ENCODE measurements at regions not wholly inside any gene's neighbourhood (a gene's known extent, or its start where the extent isn't known, plus 50 kb on each side); places are given as distances from the start of the nearest gene placed in this dataset.
A peak's percentile ranks its signal among the peaks of the same experiment; 100 is the strongest.
"Not testable (repeated sequence)": the region's sequence is repeated elsewhere in the genome, so short reads cannot be mapped to it uniquely, and the experiment has no call there.

- H3K4me3 Mint-ChIP-seq; H3K9ac ChIP-seq (ENCODE audit: extremely low read depth, low read length, poor library complexity, severe bottlenecking); H3K9me3 ChIP-seq (ENCODE audit: control insufficient read depth, low read length); H3K4me1 Mint-ChIP-seq; H3K27ac ChIP-seq (ENCODE audit: low read depth, low read length); H3K36me3 ChIP-seq (ENCODE audit: control insufficient read depth, insufficient read depth, low read length); H3K27me3 Mint-ChIP-seq (ENCODE audit: insufficient read depth); H3K36me3 Mint-ChIP-seq (ENCODE audit: low read depth); H3K4me1 ChIP-seq (ENCODE audit: control insufficient read depth, insufficient read depth, low read length); H3K27me3 ChIP-seq (ENCODE audit: control insufficient read depth, insufficient read depth, low read length, poor library complexity, severe bottlenecking); H3K27ac Mint-ChIP-seq; H3K9me3 Mint-ChIP-seq; H3K4me3 ChIP-seq (ENCODE audit: low read length): not testable (repeated sequence)
- 96% methylated on average over 7 of the region's 9 CpGs; no CpG with 5 or more reads in 1 of the 2 experiments for WGBS, 2 experiments (ENCODE audit: insufficient coverage in 1 of 2, insufficient read length in 1 of 2)
- peak; percentile 22 for DNase-seq
Observed at GRCh38 chr7:73201264-73201663, 107.4 kb downstream of the NSUN5 start.

DNA sequence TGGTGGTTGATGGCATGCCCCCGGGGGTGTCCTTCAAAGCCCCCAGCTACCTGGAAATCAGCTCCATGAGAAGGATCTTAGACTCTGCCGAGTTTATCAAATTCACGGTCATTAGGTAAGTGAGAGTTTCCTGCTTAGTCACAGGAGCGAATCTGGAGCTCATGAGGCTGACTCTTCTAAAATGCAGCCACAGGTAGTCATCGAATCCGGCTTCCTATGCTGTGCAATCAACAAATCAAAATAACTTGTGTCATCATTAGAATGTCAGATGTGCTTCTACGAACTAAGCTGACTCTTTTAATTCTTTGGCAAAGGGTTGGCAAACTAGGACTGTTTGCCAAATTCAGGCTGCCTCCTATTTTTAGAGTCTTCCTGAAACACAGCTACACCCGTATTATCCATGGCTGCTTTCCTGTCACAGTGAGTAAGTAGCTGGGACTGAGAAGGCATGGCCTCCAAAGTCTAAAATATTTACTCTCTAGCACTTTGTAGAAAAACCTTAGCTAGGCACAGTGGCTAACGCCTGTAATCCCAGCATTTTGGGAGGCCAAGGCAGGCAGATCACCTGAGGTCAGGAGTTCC is 108.0 kb downstream of the NSUN5 start:
- H3K27me3 ChIP-seq (ENCODE audit: control insufficient read depth, insufficient read depth, low read length, poor library complexity, severe bottlenecking); H3K4me3 ChIP-seq (ENCODE audit: low read length); H3K4me1 Mint-ChIP-seq; H3K9me3 ChIP-seq (ENCODE audit: control insufficient read depth, low read length); H3K36me3 Mint-ChIP-seq (ENCODE audit: low read depth); H3K27ac Mint-ChIP-seq; H3K9me3 Mint-ChIP-seq; H3K4me3 Mint-ChIP-seq; DNase-seq; H3K36me3 ChIP-seq (ENCODE audit: control insufficient read depth, insufficient read depth, low read length); H3K27me3 Mint-ChIP-seq (ENCODE audit: insufficient read depth); H3K27ac ChIP-seq (ENCODE audit: low read depth, low read length); H3K9ac ChIP-seq (ENCODE audit: extremely low read depth, low read length, poor library complexity, severe bottlenecking); H3K4me1 ChIP-seq (ENCODE audit: control insufficient read depth, insufficient read depth, low read length): not testable (repeated sequence)
- WGBS, 2 experiments (ENCODE audit: insufficient coverage in 1 of 2, insufficient read length in 1 of 2), result no CpG with 5 or more reads among the region's 9 CpGs

DNA sequence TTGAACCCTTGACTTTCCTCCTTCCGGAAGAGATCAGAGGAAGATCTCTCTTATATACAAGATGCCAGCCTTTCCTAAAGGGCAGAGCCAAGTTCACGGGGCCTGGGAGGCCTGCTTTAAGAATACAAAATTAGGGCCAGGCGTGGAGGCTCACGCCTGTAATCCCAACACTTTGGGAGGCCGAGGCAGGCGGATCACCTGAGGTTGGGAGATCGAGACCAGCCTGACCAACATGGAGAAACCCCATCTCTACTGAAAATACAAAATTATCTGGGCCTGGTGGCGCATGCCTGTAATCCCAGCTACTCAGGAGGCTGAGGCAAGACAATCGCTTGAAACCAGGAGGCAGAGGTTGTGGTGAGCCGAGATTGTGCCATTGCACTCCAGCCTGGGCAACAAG is 108.2 kb upstream of the SPDYE9 start:
- not testable (repeated sequence) for H3K9me3 ChIP-seq (ENCODE audit: control insufficient read depth, low read length); H3K36me3 ChIP-seq (ENCODE audit: control insufficient read depth, insufficient read depth, low read length); H3K4me3 ChIP-seq (ENCODE audit: low read length); H3K9me3 Mint-ChIP-seq; H3K27ac Mint-ChIP-seq; H3K27me3 ChIP-seq (ENCODE audit: control insufficient read depth, insufficient read depth, low read length, poor library complexity, severe bottlenecking); DNase-seq; H3K27me3 Mint-ChIP-seq (ENCODE audit: insufficient read depth); H3K9ac ChIP-seq (ENCODE audit: extremely low read depth, low read length, poor library complexity, severe bottlenecking); H3K4me1 Mint-ChIP-seq; H3K36me3 Mint-ChIP-seq (ENCODE audit: low read depth); H3K4me3 Mint-ChIP-seq; H3K27ac ChIP-seq (ENCODE audit: low read depth, low read length); H3K4me1 ChIP-seq (ENCODE audit: control insufficient read depth, insufficient read depth, low read length)
- WGBS, 2 experiments (ENCODE audit: insufficient coverage in 1 of 2, insufficient read length in 1 of 2), result 97% methylated on average over 6 of the region's 10 CpGs; no CpG with 5 or more reads in 1 of the 2 experiments

DNA sequence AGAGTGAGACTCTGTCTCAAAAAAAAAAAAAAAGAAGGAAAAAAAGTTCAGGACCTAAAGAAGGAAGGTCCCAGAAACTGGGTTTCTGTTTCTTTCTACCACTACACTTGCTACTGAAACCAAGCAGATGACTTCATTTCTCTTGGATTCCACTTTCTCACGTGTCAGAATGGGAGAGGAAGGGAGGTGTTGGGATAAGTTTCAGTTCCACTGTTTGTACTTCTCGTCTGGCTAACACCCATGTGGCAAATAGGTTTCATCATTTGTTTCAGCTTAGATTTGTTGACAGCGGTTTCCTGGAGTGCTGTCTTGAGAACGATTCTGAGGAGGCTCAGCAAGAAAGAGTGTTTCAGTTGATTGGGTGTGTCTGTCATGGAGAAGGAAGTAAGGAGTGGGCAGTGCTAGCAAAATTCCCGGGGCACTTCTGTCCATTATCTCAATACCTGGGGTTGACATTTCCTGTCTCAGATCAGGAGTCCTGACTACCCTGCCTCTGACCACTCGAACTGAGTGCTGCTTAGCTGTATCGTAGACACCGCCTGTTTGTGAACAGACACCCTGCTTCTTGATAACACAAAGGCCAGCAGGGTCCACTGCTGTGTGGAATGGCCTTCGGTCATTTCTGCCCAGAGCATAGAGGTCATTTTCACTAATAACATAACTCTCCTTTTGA is 104.8 kb upstream of the SPDYE9 start:
- not testable (repeated sequence) for H3K9ac ChIP-seq (ENCODE audit: extremely low read depth, low read length, poor library complexity, severe bottlenecking); H3K36me3 ChIP-seq (ENCODE audit: control insufficient read depth, insufficient read depth, low read length); H3K9me3 Mint-ChIP-seq; H3K27ac Mint-ChIP-seq; H3K4me3 Mint-ChIP-seq; DNase-seq; H3K4me1 ChIP-seq (ENCODE audit: control insufficient read depth, insufficient read depth, low read length); H3K36me3 Mint-ChIP-seq (ENCODE audit: low read depth); H3K4me3 ChIP-seq (ENCODE audit: low read length); H3K27ac ChIP-seq (ENCODE audit: low read depth, low read length); H3K4me1 Mint-ChIP-seq; H3K27me3 ChIP-seq (ENCODE audit: control insufficient read depth, insufficient read depth, low read length, poor library complexity, severe bottlenecking); H3K27me3 Mint-ChIP-seq (ENCODE audit: insufficient read depth); H3K9me3 ChIP-seq (ENCODE audit: control insufficient read depth, low read length)
- 93% methylated on average over 3 of the region's 9 CpGs; no CpG with 5 or more reads in 1 of the 2 experiments for WGBS, 2 experiments (ENCODE audit: insufficient coverage in 1 of 2, insufficient read length in 1 of 2)

DNA sequence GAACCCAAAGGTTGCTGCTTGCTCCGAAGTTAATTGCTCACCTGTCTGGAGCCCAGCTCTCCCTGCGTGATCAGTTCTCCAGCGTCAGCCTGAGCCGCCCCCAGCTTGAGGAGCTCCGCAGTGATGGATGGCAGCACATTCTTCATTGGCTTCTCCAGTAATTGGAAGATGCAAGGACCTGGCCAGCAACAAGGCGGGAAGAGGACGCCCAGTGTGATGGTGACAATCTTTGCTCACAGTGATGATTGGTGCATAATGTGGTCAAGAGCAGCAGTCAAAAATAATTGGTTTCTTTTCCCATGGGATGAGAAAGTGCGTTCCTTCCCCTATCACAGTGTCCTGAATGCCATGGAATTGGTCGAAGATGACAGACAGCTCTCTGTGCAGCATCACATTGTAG is 102.4 kb upstream of the SPDYE9 start:
- no CpG with 5 or more reads among the region's 9 CpGs for WGBS, 2 experiments (ENCODE audit: insufficient coverage in 1 of 2, insufficient read length in 1 of 2)
- H3K4me3 Mint-ChIP-seq; H3K27me3 Mint-ChIP-seq (ENCODE audit: insufficient read depth); H3K27me3 ChIP-seq (ENCODE audit: control insufficient read depth, insufficient read depth, low read length, poor library complexity, severe bottlenecking); H3K9me3 Mint-ChIP-seq; H3K9ac ChIP-seq (ENCODE audit: extremely low read depth, low read length, poor library complexity, severe bottlenecking); H3K4me3 ChIP-seq (ENCODE audit: low read length); H3K27ac ChIP-seq (ENCODE audit: low read depth, low read length); H3K36me3 Mint-ChIP-seq (ENCODE audit: low read depth); H3K4me1 Mint-ChIP-seq; H3K27ac Mint-ChIP-seq; H3K36me3 ChIP-seq (ENCODE audit: control insufficient read depth, insufficient read depth, low read length); H3K4me1 ChIP-seq (ENCODE audit: control insufficient read depth, insufficient read depth, low read length); H3K9me3 ChIP-seq (ENCODE audit: control insufficient read depth, low read length); DNase-seq: not testable (repeated sequence)

GRCh38 chr7:73186589-73187309 is 100.9 kb upstream of the SPDYE9 start:
- H3K27me3 Mint-ChIP-seq (ENCODE audit: insufficient read depth); H3K9me3 Mint-ChIP-seq; H3K9ac ChIP-seq (ENCODE audit: extremely low read depth, low read length, poor library complexity, severe bottlenecking); H3K4me1 ChIP-seq (ENCODE audit: control insufficient read depth, insufficient read depth, low read length); H3K27ac Mint-ChIP-seq; H3K27ac ChIP-seq (ENCODE audit: low read depth, low read length); H3K4me1 Mint-ChIP-seq; H3K4me3 ChIP-seq (ENCODE audit: low read length); H3K4me3 Mint-ChIP-seq; H3K27me3 ChIP-seq (ENCODE audit: control insufficient read depth, insufficient read depth, low read length, poor library complexity, severe bottlenecking); DNase-seq; H3K9me3 ChIP-seq (ENCODE audit: control insufficient read depth, low read length); H3K36me3 Mint-ChIP-seq (ENCODE audit: low read depth); H3K36me3 ChIP-seq (ENCODE audit: control insufficient read depth, insufficient read depth, low read length): not testable (repeated sequence)
- WGBS, 2 experiments (ENCODE audit: insufficient coverage in 1 of 2, insufficient read length in 1 of 2), result no CpG with 5 or more reads among the region's 14 CpGs

- not testable (repeated sequence) for DNase-seq; H3K27ac ChIP-seq (ENCODE audit: low read depth, low read length); H3K4me3 Mint-ChIP-seq; H3K36me3 ChIP-seq (ENCODE audit: control insufficient read depth, insufficient read depth, low read length); H3K9me3 ChIP-seq (ENCODE audit: control insufficient read depth, low read length); H3K36me3 Mint-ChIP-seq (ENCODE audit: low read depth); H3K4me1 Mint-ChIP-seq; H3K4me3 ChIP-seq (ENCODE audit: low read length); H3K9me3 Mint-ChIP-seq; H3K4me1 ChIP-seq (ENCODE audit: control insufficient read depth, insufficient read depth, low read length); H3K27me3 Mint-ChIP-seq (ENCODE audit: insufficient read depth); H3K9ac ChIP-seq (ENCODE audit: extremely low read depth, low read length, poor library complexity, severe bottlenecking); H3K27ac Mint-ChIP-seq; H3K27me3 ChIP-seq (ENCODE audit: control insufficient read depth, insufficient read depth, low read length, poor library complexity, severe bottlenecking)
- no CpG with 5 or more reads among the region's 5 CpGs for WGBS, 2 experiments (ENCODE audit: insufficient coverage in 1 of 2, insufficient read length in 1 of 2)
Observed at GRCh38 chr7:73176813-73177212, 91.0 kb upstream of the SPDYE9 start.
